ENCODE measurements at regions not wholly inside any gene's neighbourhood (a gene's known extent, or its start where the extent isn't known, plus 50 kb on each side); places are given as distances from the start of the nearest gene placed in this dataset.

DNA sequence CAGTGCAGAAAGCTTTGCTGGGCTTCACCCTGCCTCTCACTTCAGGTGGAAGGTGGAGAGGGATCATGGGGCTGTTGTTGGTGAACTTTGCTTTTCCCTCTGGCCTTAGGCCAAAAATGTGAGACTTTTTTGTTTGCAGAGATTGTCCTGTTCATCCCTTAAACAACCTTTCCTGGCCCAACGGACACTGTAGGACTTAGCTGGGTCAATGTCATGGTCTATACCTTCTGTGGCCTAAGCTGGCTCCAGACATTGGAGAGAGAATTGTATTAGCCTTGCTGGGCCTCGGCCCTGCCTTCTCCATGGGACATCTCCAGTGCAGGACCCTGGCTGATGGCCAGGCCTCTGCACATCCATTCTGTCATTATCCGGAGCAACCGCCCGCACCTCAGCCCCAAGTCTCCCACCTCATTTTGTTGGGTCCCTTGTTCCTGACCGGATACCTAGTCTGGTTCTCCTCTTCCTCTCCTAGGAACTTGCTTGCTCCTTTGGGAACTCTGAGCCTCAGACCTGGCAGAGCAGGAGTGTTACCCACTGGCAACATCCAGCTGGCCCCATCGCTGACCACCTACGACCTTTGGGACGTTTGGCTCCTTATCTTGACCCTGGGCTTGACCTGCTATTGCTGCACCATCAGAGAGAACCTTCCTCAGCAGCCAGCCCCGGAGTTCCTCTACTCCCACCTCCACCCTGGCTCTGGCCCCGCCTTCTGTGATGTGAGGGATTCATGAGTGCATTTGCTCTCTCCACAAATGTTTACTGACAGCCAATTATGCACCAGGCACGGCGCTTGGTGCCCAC, 128.2 kb downstream of the BANF2 start (continued):
- no peak for TF ChIP-seq ELF1 (IDR thresholded peaks at IDR 0.05; ENCODE audit: borderline replicate concordance, low read depth)
- TF ChIP-seq ZFX (IDR thresholded peaks at IDR 0.05): no peak
- no peak for TF ChIP-seq SP1 (IDR thresholded peaks at IDR 0.05; ENCODE audit: low read depth)
- no peak for TF ChIP-seq FOSL1 (IDR thresholded peaks at IDR 0.05; ENCODE audit: low read depth)
- no peak for TF ChIP-seq CBX3 (IDR thresholded peaks at IDR 0.05; ENCODE audit: low read depth)
- TF ChIP-seq EGR1 (IDR thresholded peaks at IDR 0.05; ENCODE audit: low read depth): no peak
- TF ChIP-seq, protein P1, sequence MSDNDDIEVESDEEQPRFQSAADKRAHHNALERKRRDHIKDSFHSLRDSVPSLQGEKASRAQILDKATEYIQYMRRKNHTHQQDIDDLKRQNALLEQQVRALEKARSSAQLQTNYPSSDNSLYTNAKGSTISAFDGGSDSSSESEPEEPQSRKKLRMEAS (IDR thresholded peaks at IDR 0.05): no peak
- TF ChIP-seq, protein P2, sequence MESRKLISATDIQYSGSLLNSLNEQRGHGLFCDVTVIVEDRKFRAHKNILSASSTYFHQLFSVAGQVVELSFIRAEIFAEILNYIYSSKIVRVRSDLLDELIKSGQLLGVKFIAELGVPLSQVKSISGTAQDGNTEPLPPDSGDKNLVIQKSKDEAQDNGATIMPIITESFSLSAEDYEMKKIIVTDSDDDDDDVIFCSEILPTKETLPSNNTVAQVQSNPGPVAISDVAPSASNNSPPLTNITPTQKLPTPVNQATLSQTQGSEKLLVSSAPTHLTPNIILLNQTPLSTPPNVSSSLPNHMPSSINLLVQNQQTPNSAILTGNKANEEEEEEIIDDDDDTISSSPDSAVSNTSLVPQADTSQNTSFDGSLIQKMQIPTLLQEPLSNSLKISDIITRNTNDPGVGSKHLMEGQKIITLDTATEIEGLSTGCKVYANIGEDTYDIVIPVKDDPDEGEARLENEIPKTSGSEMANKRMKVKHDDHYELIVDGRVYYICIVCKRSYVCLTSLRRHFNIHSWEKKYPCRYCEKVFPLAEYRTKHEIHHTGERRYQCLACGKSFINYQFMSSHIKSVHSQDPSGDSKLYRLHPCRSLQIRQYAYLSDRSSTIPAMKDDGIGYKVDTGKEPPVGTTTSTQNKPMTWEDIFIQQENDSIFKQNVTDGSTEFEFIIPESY (IDR thresholded peaks at IDR 0.05; ENCODE audit: extremely low read depth, insufficient replicate concordance, low read length): no peak
- TF ChIP-seq SRF (IDR thresholded peaks at IDR 0.05; ENCODE audit: low read depth): no peak

DNA sequence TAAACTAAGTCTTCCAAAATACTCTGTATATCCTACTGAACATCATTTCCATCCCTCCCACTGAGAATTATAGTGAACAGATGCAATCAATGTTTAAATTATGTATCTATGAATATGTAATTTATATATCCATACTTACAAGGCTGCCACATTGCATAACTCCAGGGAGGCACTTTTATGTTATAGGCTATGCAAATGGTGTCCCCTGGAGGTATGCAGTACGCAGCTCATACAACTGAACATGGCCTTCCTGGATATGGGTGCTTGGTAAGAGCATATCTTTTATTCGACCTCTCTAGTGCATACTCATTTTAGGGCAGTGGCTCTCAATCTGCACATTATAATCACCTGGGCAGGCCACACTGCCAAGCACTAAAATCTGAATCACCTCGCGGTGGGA, 127.3 kb downstream of the BANF2 start:
- H3K79me2 ChIP-seq (ENCODE audit: insufficient read depth, low read length): no peaks in the 10 kb centered on the region
- TF ChIP-seq CBX3 (IDR thresholded peaks at IDR 0.05; ENCODE audit: low read depth) (no peak), SRF (IDR thresholded peaks at IDR 0.05; ENCODE audit: low read depth) (no peak), POLR2A (IDR thresholded peaks at IDR 0.05; ENCODE audit: borderline replicate concordance, extremely low read depth, insufficient read depth, insufficient read length) (no peak), JUND (IDR thresholded peaks at IDR 0.05) (no peak), EZH2 (IDR thresholded peaks at IDR 0.05) (no peak), ELF1 (IDR thresholded peaks at IDR 0.05; ENCODE audit: borderline replicate concordance, low read depth) (no peak), SP1 (IDR thresholded peaks at IDR 0.05; ENCODE audit: low read depth) (no peak), POLR2AphosphoS5 (IDR thresholded peaks at IDR 0.05; ENCODE audit: low read depth, low read length) (no peak), TCF7L2 (IDR thresholded peaks at IDR 0.05; ENCODE audit: borderline replicate concordance, extremely low read depth, insufficient read depth, insufficient read length) (no peak), FOSL1 (IDR thresholded peaks at IDR 0.05; ENCODE audit: low read depth) (no peak), SIN3A (IDR thresholded peaks at IDR 0.05; ENCODE audit: low read depth) (no peak)
- TF ChIP-seq, protein P3, sequence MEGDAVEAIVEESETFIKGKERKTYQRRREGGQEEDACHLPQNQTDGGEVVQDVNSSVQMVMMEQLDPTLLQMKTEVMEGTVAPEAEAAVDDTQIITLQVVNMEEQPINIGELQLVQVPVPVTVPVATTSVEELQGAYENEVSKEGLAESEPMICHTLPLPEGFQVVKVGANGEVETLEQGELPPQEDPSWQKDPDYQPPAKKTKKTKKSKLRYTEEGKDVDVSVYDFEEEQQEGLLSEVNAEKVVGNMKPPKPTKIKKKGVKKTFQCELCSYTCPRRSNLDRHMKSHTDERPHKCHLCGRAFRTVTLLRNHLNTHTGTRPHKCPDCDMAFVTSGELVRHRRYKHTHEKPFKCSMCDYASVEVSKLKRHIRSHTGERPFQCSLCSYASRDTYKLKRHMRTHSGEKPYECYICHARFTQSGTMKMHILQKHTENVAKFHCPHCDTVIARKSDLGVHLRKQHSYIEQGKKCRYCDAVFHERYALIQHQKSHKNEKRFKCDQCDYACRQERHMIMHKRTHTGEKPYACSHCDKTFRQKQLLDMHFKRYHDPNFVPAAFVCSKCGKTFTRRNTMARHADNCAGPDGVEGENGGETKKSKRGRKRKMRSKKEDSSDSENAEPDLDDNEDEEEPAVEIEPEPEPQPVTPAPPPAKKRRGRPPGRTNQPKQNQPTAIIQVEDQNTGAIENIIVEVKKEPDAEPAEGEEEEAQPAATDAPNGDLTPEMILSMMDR (IDR thresholded peaks at IDR 0.05 in 2 of 3, conservative IDR thresholded peaks at IDR 0.05 in 1 of 3; ENCODE audit: borderline replicate concordance in 1 of 3, insufficient read depth in 1 of 3, low read depth in 2 of 3, low read length in 2 of 3): no peak
- TF ChIP-seq, protein P2 (IDR thresholded peaks at IDR 0.05; ENCODE audit: extremely low read depth, insufficient replicate concordance, low read length): no peak
- ChIA-PET CTCF (no interaction called here), POLR2A (no interaction called here), RAD21 (ENCODE audit: low non-redundant PET in 1 of 2, low total read pairs in 2 of 2, uncharacterized antibody in 2 of 2, unreplicated experiment in 2 of 2) (no interaction called here)
- no peak overlapping the region for H3K4me3 ChIP-seq (replicated peaks in 1 of 2; ENCODE audit: low read depth in 1 of 2, low read length in 2 of 2)
- no peak for ATAC-seq
- no peak overlapping the region for H2AFZ ChIP-seq (ENCODE audit: low read depth, low read length, poor library complexity, severe bottlenecking)
- no peaks in the 10 kb centered on the region for H4K20me1 ChIP-seq (ENCODE audit: insufficient read depth)
- no TSS peak for BruUV-seq (replicated peaks)
- H3K9ac ChIP-seq (ENCODE audit: low read length): no peak overlapping the region
- no peaks in the 10 kb centered on the region for H3K9me2 ChIP-seq (ENCODE audit: insufficient read depth)
- no peak overlapping the region for H3K27ac ChIP-seq (ENCODE audit: low read depth, low read length)
- no peaks in the 10 kb centered on the region for H3K9me3 ChIP-seq (ENCODE audit: control insufficient read depth in 1 of 2, insufficient read depth in 1 of 2, low read depth in 1 of 2, low read length in 2 of 2)
- peaks cover 5 to 24% of the 10 kb centered on the region in 2 experiments; a peak in 3 of 4 replicates for H3K4me1 ChIP-seq (ENCODE audit: control insufficient read depth in 1 of 2, insufficient read depth in 2 of 2, low read length in 2 of 2)
- H3K4me2 ChIP-seq (ENCODE audit: low read length): no peak overlapping the region
- DNase-seq (ENCODE audit: low read depth, low spot score): no peak
- no peaks in the 10 kb centered on the region for H3K27me3 ChIP-seq (ENCODE audit: insufficient read depth, low read length)
- intact Hi-C loops (cut with micrococcal nuclease): no loop called here
- no peaks in the 10 kb centered on the region for H3K36me3 ChIP-seq (ENCODE audit: control insufficient read depth in 1 of 2, insufficient read depth in 2 of 2, low read length in 2 of 2)

Measured in HCT116 (cell line).